ENCODE measurements at regions not wholly inside any gene's neighbourhood (a gene's known extent, or its start where the extent isn't known, plus 50 kb on each side); places are given as distances from the start of the nearest gene placed in this dataset.

DNA sequence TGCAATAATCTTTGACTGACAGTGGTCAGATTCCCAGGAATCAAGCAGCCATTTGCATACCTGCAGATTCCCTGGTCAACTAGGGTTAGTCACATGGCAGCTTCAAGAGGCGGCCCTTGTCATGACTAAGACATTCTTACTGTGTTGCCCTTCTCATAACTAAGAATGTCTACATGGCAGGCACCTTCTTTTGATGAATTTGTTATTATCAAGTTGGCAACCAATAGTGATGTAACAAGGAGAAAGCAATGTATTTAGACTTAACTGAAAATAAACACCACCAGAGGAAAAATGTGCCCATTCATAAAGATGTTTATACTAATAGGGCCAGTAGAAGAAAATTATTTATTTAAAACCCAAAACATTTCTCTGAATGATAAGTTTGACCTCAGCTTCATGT is 215.6 kb downstream of the TLE1 start:
- no peak overlapping the region for H4K91ac ChIP-seq (ENCODE audit: insufficient read length, low read depth, low read length)
- no peak overlapping the region for H2BK120ac ChIP-seq (ENCODE audit: low read depth, low read length, poor library complexity, severe bottlenecking)
- no peaks in the 10 kb centered on the region for H3K27me3 ChIP-seq (ENCODE audit: insufficient read depth, low read length)
- peaks cover 0 to 7% of the 10 kb centered on the region in 2 experiments; a peak in 2 of 4 replicates for H3K4me1 Mint-ChIP-seq
- no peaks in the 10 kb centered on the region for H3K79me2 ChIP-seq (ENCODE audit: insufficient read depth, low read length)
- no peak overlapping the region for H2AK5ac ChIP-seq (ENCODE audit: insufficient read length, low read length)
- no peaks in the 10 kb centered on the region for H3K9me3 ChIP-seq (ENCODE audit: control insufficient read depth, low read depth, low read length)
- no peak overlapping the region for H2BK15ac ChIP-seq (ENCODE audit: low read depth, low read length)
- H3K9me3 Mint-ChIP-seq, result no peaks in the 10 kb centered on the region
- H3K4me2 ChIP-seq (ENCODE audit: insufficient read depth, insufficient read length, low read length), result no peak overlapping the region
- H3K23ac ChIP-seq (ENCODE audit: insufficient read length, low read depth, low read length), result no peak overlapping the region
- H3K18ac ChIP-seq (ENCODE audit: insufficient read length, low read depth, low read length), result no peak overlapping the region
- no peak overlapping the region for H3K9ac ChIP-seq (ENCODE audit: extremely low read depth, insufficient read length, low read length)
- H4K20me1 ChIP-seq (ENCODE audit: control insufficient read depth, insufficient read depth, insufficient read length), result no peaks in the 10 kb centered on the region
- H3T11ph ChIP-seq (ENCODE audit: low read length), result no peak overlapping the region
- no peak for TF ChIP-seq CTCF (conservative IDR thresholded peaks at IDR 0.05)
- H2BK20ac ChIP-seq (ENCODE audit: low read depth, low read length, poor library complexity, severe bottlenecking), result no peak overlapping the region
- H3K27ac Mint-ChIP-seq, result no peak overlapping the region
- no peak overlapping the region for H2AFZ ChIP-seq (ENCODE audit: low read length)
- H2BK12ac ChIP-seq (ENCODE audit: insufficient read length, low read depth, low read length), result no peak overlapping the region
- H3K27me3 Mint-ChIP-seq (ENCODE audit: low read depth), result no peaks in the 10 kb centered on the region
- H3K27ac ChIP-seq (ENCODE audit: insufficient read length, low read depth, low read length), result no peak overlapping the region
- H3K4ac ChIP-seq (ENCODE audit: low read depth, low read length), result no peak overlapping the region
- no peaks in the 10 kb centered on the region for H3K23me2 ChIP-seq (ENCODE audit: insufficient read length, low read depth, low read length, poor library complexity, severe bottlenecking)
- no peaks in the 10 kb centered on the region for H3K79me1 ChIP-seq (ENCODE audit: insufficient read depth, low read depth, low read length, poor library complexity, severe bottlenecking)
- H2BK5ac ChIP-seq (ENCODE audit: insufficient read length, low read length), result no peak overlapping the region
- no peaks in the 10 kb centered on the region for H3K36me3 Mint-ChIP-seq (ENCODE audit: insufficient read depth in 1 of 3, low read depth in 3 of 3)
- H4K5ac ChIP-seq (ENCODE audit: insufficient read length, low read depth, low read length), result no peak overlapping the region
- H4K8ac ChIP-seq (replicated peaks; ENCODE audit: insufficient read length, low read depth, low read length), result no peak overlapping the region
- no peak overlapping the region for H3K14ac ChIP-seq (ENCODE audit: insufficient read depth, low read length)
- DNase-seq, result no peak
- WGBS (ENCODE audit: extremely low coverage, insufficient read length, low lambda C conversion rate), result no CpG with 5 or more reads among the region's 1 CpG
- H3K4me3 Mint-ChIP-seq, result no peak overlapping the region
- H3K56ac ChIP-seq (ENCODE audit: insufficient read length, low read depth, low read length), result no peak overlapping the region
- H3K4me1 ChIP-seq (ENCODE audit: insufficient read depth, low read length), result no peaks in the 10 kb centered on the region

All from H9 (cell line).